GM19025 (cell line): ENCODE measurements at regions not wholly inside any gene's neighbourhood (a gene's known extent, or its start where the extent isn't known, plus 50 kb on each side); places are given as distances from the start of the nearest gene placed in this dataset.

ENCODE experiments used
- ATAC-seq: cut with Tn5 transposase; IDR thresholded peaks from one replicate; pipeline ENCODE4 v1.9.1; 2021; ENCODE audit warnings: mild to moderate bottlenecking, low read depth, moderate library complexity; ENCODE audit not compliant: unreplicated experiment

DNA sequence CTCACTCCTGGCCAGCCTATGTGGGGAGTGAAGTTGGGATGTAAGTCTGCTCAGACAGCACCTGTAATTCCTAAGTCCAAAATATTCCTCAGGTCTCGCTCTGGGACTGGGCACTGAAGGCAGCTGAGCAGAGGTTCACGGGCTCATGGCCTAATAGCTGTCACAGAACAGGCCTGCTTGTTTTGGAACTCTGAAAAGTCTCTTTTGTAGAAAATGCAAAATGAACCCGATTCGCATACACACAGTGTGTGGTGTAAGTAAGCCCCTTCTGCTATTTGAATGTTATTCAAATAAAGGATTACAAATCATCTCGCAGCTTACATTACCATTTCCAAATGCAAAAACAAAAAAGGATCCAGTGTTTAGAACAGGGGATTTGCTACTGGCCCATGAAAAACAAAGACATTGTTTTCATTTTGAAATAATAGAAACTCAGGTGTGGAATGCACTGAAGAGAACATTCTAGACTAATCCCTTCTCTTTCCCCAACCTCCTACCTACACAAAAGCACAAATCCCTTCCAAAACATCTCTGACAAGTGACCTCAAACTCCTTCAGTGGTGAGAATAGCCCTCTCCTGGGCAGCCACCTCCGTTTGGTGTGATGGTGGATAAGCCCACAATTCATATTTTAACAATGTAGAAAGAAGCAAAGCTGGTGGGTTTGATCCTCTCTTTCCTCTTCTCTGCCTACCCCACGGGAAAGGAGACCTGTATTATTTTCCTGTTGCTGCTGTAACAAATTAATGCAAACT is 118.3 kb upstream of the NCK2 start:
- ATAC-seq: no peak

DNA sequence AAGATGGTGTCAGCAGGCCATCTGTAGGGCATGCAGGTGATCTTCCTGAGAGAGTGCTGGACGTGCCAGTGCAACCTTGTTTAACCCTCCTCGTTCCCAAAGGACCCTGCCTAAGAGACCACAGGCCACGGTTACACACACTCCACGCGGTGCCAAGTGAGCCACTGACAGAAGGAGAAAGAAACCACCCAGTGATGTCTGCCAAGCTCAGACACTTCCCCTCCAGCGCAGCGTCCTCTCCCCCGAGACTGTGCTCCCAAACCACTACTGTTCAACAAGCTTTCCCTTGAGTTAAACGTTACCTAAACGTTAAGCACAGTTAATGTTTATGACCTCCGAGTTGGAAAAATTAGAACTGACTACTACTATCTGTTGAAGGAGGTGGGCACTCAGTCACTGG is 119.1 kb upstream of the NCK2 start:
- no peak for ATAC-seq

DNA sequence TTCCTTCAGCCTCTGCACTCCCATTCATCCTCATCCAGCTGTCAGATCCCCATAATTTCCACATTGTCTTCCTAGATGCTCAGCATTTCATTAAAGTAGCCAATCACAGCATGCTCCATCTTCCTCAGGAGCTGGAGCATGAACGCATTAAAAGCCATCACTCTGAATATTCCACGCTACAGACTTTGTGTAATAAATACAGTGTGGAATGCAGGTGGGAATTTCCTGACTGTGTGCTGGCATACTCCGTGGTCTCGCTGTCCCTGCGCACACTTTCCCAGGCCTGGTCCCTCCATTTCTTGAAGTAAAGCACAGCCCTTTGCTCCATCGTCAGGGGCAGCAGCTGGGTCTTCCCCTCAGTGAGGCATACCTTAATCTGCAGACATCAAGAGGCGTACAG is 123.7 kb upstream of the NCK2 start:
- no peak for ATAC-seq

DNA sequence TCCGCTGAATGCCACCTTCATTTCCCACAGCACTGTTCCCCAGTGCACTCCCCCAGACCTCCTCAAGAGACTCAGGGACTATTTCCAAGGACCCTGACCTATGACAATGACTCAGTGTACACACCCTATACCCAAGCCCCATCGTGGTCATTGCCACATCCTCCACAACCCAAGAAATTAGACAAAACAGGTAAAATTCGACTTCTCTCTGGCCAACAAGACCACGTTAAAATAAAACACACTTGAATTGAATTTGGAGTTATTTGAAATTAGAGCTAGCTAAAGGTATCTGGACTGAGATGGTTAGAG is 126.4 kb upstream of the NCK2 start:
- ATAC-seq: no peak

DNA sequence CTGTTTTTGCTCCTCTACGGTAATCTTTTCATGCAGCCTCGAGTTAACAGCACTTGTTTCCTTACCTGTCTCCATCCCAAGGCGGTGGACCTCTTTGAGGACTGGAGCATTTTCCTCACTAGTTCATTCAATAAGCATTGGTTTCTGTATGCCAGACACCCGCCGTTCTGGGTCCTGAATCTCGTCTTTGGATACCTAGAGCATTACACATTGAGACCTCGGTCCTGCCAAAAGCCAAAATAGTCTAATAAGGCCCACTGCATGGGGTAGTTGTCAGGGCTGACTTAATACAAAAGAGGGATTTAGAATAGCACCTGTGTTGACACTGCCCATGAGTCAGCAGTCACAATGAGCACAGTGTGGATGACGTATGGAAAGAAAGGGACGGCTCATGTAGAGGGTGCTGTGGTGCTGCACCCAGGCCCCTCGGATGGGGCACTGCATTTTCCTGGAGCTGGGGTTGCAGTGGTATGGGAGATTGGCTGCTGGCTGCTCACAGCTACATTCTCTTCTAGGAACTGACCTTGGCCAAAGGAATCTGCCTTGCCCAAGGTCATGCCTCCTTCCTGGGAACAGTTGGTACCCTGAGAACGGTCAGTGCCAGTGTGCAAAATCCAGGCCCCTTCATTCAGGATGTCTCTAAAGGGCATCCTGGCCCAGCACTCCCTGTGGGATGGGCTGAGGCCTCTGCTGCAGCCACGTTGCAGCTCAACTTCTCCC is 126.9 kb upstream of the NCK2 start:
- ATAC-seq: no peak

DNA sequence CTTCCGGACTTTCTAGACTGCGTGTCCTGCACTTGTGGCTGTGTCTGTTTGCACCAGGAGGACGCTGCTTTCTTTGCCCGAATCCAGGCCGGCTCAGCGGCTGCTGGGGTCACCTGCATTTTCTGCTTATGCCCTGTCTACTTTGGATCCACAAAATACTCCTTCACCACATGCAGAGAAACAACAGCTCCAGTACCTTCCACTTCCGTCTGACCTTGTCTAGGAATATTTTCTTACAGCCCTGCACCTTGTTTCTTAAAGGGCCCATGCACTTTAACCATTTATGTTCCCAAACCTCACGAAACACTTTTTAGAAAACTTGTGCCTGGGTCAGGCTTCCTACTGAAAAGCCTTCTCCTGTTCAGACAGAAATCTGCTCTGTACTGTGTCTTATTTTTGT is 129.4 kb upstream of the NCK2 start:
- no peak for ATAC-seq

DNA sequence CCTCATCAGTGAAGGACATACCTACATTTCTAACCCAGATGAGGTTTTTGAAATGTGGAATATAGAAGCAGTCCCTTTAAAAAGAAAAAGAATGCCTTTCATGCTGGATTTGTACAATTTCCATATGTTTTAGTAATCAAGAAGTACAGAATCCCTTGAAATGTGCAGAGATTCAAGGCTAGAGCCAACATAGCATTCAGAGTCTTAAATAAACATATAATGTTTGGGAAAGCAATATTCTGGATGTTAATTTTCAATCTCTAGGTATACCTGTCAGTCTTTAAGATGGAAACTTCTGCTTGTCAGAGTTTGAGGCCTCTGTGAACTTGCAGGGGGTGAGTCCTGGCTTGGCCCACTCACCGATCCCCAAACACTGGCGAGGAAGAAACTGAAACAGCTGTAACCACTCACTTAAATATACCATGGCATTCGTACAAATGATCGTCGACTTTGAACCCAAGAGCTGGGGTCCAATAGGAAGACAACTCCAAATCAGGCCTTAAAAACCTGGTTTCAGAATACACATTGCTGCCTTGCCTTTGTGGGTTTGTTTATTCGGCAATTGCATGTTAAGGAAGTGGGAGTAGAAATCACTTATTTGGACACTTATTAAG is 132.8 kb upstream of the NCK2 start:
- no peak for ATAC-seq

DNA sequence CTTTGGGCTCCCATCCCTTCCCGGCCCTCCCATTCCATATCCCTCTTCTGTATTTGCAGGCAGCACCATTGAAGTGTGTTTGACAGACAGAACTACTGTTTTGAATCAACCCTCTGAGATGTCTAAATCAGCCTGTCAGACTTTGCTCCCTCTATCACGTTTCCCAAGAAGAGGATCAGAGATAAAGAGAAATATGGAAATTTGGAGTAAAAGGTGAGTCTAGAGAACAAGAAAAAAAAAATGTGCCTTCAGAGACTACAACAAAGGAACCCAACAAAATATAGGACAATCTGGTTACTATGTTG is 133.4 kb upstream of the NCK2 start:
- ATAC-seq: no peak

DNA sequence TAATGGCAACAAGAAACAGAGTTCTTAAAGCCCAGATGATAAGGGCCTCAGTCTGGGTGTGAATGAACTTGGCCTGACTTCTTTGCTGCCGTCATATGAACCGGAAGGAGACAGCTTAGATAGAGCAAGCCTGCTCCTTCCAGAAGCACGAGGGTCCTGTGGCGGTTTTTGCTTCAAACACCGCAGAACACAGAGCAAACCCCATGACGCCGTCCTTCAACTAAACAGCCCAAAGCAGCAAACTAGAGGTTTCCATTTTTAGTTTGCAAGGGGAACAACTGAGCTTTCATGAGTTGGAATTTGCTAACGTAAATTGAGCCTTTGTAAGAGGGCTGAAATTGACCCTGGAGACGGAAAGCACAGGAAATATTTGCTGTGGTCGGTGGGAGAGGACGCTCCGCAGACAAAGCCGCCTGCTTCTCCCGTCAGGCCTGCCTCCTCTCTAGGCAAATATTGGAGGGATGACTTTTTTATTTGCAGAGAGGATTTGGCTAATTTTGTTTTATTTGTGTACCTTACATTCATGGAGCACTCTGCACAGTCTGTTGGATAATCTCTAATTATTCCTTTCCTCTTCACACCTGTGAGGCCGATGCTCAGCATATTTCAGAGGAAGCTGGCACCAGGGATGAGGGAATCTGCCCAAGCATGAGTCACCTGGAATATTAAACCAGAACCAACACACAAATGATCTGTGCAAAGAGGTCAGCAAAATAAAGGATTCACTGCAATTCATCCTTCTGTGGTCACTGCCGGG is 134.0 kb upstream of the NCK2 start:
- no peak for ATAC-seq

DNA sequence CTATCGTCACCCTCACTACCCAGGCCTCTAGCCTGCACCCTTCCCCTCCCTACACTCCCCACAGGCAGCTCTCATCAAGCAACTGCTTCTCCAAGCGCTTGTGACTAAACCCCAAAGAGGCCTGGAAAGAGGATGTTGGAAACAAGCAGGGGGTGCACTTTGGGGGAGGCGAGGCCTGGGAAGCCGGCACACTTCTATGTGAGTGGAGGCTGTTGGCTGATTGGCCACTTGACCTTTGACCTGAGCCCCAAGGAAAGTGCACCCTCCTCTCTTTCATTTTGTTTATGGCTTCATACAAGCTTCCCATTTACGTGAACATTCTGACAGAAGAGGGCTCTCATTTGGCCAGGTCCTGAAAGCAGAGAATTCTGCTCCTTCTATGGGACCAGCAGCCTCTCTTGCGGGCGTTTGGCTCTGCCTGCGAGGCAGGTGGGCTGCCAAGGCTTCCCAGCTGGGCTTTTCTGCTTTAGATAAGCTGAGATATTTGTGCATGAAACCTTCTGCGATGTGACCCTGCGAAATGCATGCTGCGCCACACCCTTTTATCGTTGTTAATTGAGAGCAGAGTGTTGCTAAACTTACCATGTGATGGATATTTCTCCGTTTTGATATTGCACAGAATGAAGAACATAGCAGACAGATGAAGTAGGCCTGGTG is 134.8 kb upstream of the NCK2 start:
- ATAC-seq: no peak

DNA sequence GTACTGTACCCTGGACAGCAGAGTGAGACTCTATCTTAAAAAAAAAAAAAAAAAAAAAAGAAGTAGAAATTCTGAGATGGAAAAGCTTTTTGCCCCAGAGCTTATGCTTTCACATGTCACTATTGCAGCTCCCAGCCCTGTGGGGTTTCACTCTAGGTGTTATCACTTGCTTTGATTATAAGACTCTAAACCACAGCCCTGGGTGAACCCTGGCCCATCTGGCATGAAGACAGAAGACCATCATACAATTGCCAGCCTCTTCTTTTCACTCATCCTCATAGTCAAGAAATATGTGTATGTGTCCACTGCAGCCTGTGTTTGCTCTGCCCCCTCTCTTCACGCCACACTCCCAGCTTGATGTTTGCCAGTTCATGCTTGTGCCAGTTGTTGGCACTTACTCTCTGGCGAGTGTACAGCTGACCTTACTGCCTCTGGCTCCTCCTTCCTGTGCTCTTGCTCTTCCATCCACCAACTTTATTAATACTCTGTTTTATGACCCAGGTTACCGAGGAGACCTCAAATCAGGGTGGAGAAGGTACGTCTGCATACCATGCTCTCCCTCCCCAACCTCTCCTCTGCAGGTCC is 136.7 kb upstream of the NCK2 start:
- ATAC-seq: no peak

DNA sequence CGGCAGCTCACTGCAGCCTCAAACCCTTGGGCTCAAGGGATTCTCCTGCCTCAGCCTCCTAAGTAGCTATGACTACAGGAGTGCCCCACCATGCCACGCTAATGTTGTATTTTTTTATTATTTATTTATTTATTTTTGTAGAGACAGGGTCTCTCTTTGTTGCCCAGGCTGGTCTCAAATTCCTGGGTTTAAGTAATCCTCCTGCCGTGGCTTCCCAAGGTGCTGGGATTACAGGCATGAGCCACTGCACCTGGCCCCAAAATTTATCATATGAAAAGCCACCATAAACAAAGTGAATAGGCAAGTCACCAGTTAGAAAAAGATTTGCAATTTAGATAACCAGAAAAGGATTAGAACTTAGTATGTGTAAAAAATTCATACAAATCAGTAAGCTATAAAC is 138.6 kb upstream of the NCK2 start:
- no peak for ATAC-seq

DNA sequence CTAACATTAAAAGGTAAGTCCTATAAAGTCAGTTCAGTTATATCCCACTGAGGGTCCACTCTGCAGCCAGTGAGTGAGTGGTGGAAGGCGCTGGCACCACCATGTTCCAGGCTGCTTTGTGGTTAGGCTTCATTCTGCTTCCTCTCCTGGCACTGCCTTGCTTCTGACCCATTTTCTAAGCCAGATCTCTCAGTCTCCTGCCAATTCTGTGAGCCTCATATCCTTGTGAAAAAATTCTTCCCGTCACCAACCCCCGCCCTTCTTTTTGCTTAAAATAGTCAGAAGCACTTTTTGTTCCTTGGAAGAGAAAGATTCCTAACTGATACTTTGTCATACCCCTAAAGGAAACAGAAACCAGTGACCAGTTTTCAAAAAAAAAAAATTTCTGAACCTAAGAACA is 139.8 kb upstream of the NCK2 start:
- ATAC-seq: no peak

DNA sequence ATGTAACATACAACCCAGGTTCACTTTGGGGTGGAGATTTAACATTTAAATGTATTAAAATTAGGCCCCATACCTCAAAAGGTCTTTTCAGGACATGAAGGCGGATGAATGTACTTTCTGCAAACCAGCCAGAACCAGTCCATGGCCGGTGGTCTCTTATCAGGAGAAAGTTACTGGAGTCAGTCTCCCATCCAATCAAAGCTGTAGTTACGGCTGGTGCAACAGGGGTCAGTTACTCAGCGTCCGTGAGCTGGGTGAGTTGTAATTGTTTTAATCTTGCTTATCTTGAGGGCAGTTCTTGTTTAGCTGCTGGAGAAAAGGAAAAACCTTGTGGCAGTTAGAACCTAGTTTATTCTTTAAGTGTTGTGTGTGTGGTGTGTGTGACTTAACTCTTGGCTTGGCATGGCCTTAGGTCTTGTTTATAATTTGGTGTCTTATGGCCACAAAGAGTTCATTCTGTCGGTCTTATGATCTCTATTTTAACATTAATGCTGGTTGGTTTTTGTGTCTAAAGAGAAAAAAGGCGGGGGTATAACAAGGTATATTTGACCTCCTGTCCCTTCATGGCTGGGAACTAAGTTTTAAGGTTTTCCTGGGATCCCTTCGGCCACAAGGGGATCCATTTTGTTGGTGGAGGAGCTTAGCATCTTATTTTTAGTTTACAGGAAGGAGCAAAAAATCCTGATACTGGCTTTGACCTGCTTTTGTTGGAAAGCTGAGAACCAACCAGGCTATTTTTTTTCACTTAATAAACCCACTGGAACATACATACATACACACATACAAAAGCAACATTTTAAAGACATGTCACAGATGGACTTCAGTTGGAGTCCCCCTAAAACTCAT is 143.5 kb upstream of the NCK2 start:
- no peak for ATAC-seq

DNA sequence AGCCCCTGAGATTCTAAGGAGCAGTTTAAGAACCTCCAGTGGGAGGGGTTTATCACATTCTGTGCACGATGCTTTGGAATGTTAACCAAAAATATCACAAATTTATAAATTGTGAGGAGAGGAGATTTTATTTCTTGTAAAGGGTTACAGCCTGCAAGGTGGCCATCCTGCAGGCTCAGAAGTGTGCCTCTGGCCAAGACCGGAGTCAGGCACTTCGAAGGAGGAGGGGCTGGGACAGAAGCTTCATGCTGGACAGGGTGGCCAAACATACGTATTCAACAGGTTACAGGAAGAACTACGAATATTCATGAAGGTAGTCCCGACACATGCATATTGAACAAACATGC is 144.1 kb upstream of the NCK2 start:
- no peak for ATAC-seq

DNA sequence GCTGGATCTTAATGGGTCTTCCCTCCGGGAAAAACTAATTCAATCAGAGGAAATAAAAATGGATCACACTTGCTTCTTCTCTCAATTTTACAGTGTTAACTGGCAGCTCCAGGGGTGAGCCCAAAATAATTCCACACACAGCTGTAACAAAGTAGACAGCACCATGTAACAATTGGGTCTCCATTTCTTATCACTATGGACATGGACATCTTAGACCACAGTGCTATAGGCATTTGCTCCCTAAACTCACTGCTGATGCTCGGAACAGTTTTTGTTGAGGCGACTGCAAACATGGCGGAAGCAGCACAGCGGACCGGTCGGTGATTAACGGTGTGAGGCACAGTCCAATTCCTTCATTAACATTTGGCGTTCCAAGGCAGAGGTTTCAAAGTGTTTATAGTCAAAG is 144.7 kb upstream of the NCK2 start:
- no peak for ATAC-seq

DNA sequence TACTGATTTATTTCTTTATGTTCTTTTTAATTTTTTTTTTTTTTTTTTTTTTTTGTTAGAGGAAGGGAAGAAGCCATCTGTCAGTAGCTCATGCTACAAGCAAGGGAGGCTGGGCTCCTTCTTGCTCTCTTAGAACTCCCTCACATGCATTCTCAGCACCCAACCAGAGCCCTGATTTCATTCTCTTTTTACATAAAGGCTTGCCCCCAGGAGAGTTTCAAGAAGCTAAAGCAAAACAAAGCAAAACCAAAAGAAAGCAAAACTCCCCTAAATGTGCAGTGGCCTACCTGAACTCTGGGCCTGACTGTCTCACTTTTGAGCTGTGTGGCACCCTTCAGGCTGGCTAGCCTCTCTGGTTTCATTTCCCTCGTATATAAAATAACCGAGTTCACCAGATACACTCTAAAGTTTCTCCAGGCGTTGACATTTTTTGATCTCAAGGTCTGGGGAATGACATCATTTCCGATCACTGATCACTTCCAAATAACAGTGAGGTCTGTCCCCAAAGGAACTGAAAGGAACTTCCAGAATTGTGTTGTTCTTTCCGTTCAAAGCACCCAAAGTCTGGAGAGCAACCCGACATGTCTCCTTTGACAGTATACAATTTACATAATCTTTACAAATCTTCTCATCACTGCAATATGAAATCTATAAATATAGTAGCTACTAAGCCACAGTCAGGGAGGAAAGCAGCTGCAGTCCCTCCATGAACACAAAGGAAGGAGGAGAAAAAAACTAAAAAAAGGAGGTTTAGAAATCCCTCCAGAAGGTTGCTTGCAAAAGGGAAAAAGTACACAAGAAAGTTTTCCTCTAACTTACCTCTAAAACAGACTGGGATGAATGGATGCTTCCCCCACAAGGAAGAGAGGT is 145.6 kb upstream of the NCK2 start:
- ATAC-seq: no peak

DNA sequence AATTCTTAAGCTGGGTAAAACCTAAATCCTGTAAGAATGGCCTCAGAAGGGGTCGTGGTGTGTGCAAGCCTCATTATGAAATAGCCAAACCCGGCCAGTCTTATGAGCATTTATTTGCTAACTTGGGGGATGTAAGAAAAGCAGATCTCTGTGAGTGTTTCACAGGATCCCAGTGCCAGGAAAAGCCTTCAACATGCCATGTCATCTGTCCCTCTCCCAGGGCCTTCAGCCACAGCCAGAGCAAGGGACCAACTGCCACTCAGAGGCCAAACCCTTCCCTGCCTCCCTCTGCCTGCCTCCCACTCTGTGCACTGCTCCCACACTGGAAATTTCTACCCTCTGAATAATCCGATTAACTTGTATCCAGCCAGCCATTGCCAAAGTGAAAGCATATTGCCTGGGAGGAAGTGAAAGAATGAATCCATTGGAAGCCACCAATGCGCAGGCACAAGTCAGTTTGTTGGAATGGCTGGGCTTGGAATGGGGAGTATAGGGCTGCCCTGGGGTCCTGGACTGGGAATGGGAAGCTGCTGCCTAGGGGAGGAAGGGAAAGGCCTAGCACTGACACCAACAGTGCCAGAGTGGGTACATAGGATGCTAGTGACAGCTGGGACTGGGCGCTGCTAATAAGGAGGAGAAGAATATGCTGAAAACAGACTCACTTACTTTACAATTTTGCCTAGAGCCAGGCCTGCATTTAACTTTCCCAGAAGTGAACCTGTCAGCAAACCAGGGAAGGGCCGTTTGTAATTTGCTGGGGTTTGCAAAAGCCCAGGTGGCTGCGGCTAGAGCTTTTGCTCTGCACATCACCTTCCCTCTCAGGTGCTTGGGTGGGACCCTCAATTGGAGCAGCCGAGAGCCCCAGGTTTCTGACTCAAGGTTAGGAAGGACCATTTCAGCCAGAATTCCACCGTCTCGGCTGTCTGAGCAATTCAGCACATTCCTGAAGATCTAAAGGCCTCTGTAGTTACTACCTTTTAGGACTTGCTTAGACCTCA is 146.6 kb upstream of the NCK2 start:
- no peak for ATAC-seq
